MCF 10A (cell line): ENCODE measurements at regions not wholly inside any gene's neighbourhood (a gene's known extent, or its start where the extent isn't known, plus 50 kb on each side); places are given as distances from the start of the nearest gene placed in this dataset.

ENCODE experiments used
- BruUV-seq: library from RNA; stranded (reverse); fragments of 400-500 nt; replicated peaks from 2 replicates; lab custom pipeline; 2021; lab: Mats Ljungman, UMichigan
- CTCF ChIA-PET: fragments of 300-600 bp; sonication (Branson Sonifier 250); formaldehyde crosslinking; extraction: SDS; loops from one replicate; lab custom pipeline; 2021; ENCODE audit warnings: antibody characterized with exemption, inconsistent platforms; lab: Yijun Ruan, JAX
- POLR2A ChIA-PET: fragments of 300-600, 350-650 bp; sonication (Branson Sonifier 250); formaldehyde crosslinking; extraction: SDS; loops from one replicate; lab custom pipeline; 2020; ENCODE audit warnings: antibody characterized with exemption, inconsistent platforms; lab: Yijun Ruan, JAX
- DNase-seq: peaks from one replicate; pipeline ENCODE4 v3.0.0-alpha.2; 2018; ENCODE audit not compliant: unreplicated experiment
- H3K27ac Mint-ChIP-seq: one replicate; pipeline ENCODE4 v1.8.0; 2022; ENCODE audit warnings: mild to moderate bottlenecking, low read depth, mixed read lengths; ENCODE audit not compliant: unreplicated experiment
- H3K27me3 Mint-ChIP-seq: one replicate; pipeline ENCODE4 v1.8.0; 2022; ENCODE audit warnings: mixed read lengths; ENCODE audit not compliant: insufficient read depth, unreplicated experiment
- H3K36me3 Mint-ChIP-seq: one replicate; pipeline ENCODE4 v1.8.0; 2022; ENCODE audit warnings: mild to moderate bottlenecking, moderate library complexity, mixed read lengths; ENCODE audit not compliant: insufficient read depth, unreplicated experiment
- H3K4me1 Mint-ChIP-seq: one replicate; pipeline ENCODE4 v1.8.0; 2022; ENCODE audit warnings: mixed read lengths; ENCODE audit not compliant: insufficient read depth, unreplicated experiment
- H3K4me3 Mint-ChIP-seq: one replicate; pipeline ENCODE4 v1.8.0; 2022; ENCODE audit warnings: mild to moderate bottlenecking, moderate library complexity, mixed read lengths; ENCODE audit not compliant: unreplicated experiment
- H3K9me3 Mint-ChIP-seq: one replicate; pipeline ENCODE4 v1.8.0; 2022; ENCODE audit warnings: mixed read lengths; ENCODE audit not compliant: unreplicated experiment
- CTCF ChIP-seq: fragments of 200-600 bp; IDR thresholded peaks from one replicate; pipeline ENCODE4 v1.8.0; 2022; ENCODE audit warnings: antibody characterized with exemption, mild to moderate bottlenecking; ENCODE audit not compliant: unreplicated experiment
- intact Hi-C: fragments of 100-400 bp; cut with micrococcal nuclease; formaldehyde crosslinking; loops from 2 replicates; pipeline ENCODE4 v1.14.1; 2022

- TF ChIP-seq CTCF = no peak
- no peak overlapping the region for H3K27ac Mint-ChIP-seq
- H3K4me3 Mint-ChIP-seq = no peak overlapping the region
- H3K4me1 Mint-ChIP-seq = no peaks in the 10 kb centered on the region
- CTCF ChIA-PET = interaction anchor here (0.6 kb wide), 1 partner anchor 39 kb away, joined by 3 read pairs; no protein-coding TSS in a partner anchor
- intact Hi-C loops = no loop called here
- DNase-seq = no peak
- no peaks in the 10 kb centered on the region for H3K27me3 Mint-ChIP-seq
- POLR2A ChIA-PET = interaction anchor here (0.7 kb wide), 1 partner anchor 210 kb away, joined by 3 read pairs; no protein-coding TSS in a partner anchor
- BruUV-seq = no TSS peak
- no peaks in the 10 kb centered on the region for H3K9me3 Mint-ChIP-seq
- H3K36me3 Mint-ChIP-seq = no peaks in the 10 kb centered on the region
Measured at GRCh38 chr4:38411981-38412536, 251.9 kb upstream of the KLF3 start.

GRCh38 chr4:38413524-38414341, 250.3 kb upstream of the KLF3 start:
- POLR2A ChIA-PET = no interaction called here
- DNase-seq = no peak
- BruUV-seq = no TSS peak
- intact Hi-C loops = no loop called here
- H3K4me1 Mint-ChIP-seq = no peaks in the 10 kb centered on the region
- H3K36me3 Mint-ChIP-seq = no peaks in the 10 kb centered on the region
- no peak overlapping the region for H3K27ac Mint-ChIP-seq
- TF ChIP-seq CTCF = no peak
- no peak overlapping the region for H3K4me3 Mint-ChIP-seq
- H3K27me3 Mint-ChIP-seq = no peaks in the 10 kb centered on the region
- no peaks in the 10 kb centered on the region for H3K9me3 Mint-ChIP-seq
- CTCF ChIA-PET = no interaction called here

GRCh38 chr4:38414410-38414809, 249.6 kb upstream of the KLF3 start:
- Mint-ChIP-seq H3K9me3 (no peaks in the 10 kb centered on the region), H3K27ac (no peak overlapping the region), H3K4me3 (no peak overlapping the region), H3K27me3 (no peaks in the 10 kb centered on the region), H3K4me1 (no peaks in the 10 kb centered on the region), H3K36me3 (no peaks in the 10 kb centered on the region)
- BruUV-seq = no TSS peak
- POLR2A ChIA-PET = no interaction called here
- DNase-seq = no peak
- TF ChIP-seq CTCF = no peak
- CTCF ChIA-PET = no interaction called here
- intact Hi-C loops = no loop called here

- Mint-ChIP-seq H3K4me1 (no peaks in the 10 kb centered on the region), H3K27ac (no peak overlapping the region), H3K36me3 (no peaks in the 10 kb centered on the region), H3K9me3 (peaks cover 8% of the 10 kb centered on the region), H3K4me3 (no peak overlapping the region), H3K27me3 (no peaks in the 10 kb centered on the region)
- TF ChIP-seq CTCF = no peak
- intact Hi-C loops = no loop called here
- POLR2A ChIA-PET = no interaction called here
- BruUV-seq = no TSS peak
- DNase-seq = no peak
- CTCF ChIA-PET = interaction anchor here (0.6 kb wide), 1 partner anchor 282 kb away, joined by 3 read pairs; no protein-coding TSS in a partner anchor
Measured at GRCh38 chr4:38415682-38416081, 248.3 kb upstream of the KLF3 start.
